ENCODE measurements at regions not wholly inside any gene's neighbourhood (a gene's known extent, or its start where the extent isn't known, plus 50 kb on each side); places are given as distances from the start of the nearest gene placed in this dataset.

DNA sequence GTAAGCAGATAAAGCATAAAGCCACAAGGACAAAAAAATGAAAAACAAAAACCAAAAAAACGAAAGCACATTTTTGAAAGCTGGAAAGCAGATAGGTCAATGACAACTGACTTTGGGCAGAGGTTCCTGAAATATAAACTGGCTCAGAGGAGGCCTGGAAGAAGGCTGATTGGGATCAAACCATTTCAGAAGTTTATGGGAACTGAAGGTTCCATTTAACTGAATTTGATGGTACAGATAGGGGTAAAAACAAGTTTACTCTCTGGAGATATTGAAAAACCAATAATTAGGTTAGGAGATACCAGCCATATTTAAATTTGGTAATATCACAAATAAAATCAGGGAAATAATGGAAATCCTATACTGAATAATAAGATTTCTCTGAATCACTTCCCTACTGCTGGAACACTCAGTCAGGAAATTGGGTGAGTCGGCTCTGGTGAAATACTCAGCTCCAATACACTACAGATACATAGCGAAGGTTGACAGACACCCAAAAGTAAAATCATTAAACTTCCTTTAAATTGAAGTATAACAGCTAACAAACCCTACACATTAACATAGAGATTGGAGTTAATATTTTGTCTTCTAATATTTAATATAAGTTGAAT lies 1584.3 kb downstream of the STIM2 start:
- H3K4me1 ChIP-seq (ENCODE audit: insufficient read depth, low read length): no peaks in the 10 kb centered on the region
- TF ChIP-seq, protein P1, sequence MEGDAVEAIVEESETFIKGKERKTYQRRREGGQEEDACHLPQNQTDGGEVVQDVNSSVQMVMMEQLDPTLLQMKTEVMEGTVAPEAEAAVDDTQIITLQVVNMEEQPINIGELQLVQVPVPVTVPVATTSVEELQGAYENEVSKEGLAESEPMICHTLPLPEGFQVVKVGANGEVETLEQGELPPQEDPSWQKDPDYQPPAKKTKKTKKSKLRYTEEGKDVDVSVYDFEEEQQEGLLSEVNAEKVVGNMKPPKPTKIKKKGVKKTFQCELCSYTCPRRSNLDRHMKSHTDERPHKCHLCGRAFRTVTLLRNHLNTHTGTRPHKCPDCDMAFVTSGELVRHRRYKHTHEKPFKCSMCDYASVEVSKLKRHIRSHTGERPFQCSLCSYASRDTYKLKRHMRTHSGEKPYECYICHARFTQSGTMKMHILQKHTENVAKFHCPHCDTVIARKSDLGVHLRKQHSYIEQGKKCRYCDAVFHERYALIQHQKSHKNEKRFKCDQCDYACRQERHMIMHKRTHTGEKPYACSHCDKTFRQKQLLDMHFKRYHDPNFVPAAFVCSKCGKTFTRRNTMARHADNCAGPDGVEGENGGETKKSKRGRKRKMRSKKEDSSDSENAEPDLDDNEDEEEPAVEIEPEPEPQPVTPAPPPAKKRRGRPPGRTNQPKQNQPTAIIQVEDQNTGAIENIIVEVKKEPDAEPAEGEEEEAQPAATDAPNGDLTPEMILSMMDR (IDR thresholded peaks at IDR 0.05; ENCODE audit: extremely low read depth, low read depth, low read length): no peak
- peaks cover 3% of the 10 kb centered on the region for H3K9me3 ChIP-seq (ENCODE audit: low read depth, low read length)
- H3K36me3 ChIP-seq (ENCODE audit: insufficient read depth, low read length): no peaks in the 10 kb centered on the region
- H3K79me2 ChIP-seq (ENCODE audit: insufficient read depth, low read length): no peaks in the 10 kb centered on the region
- H3K27me3 ChIP-seq (ENCODE audit: insufficient read depth, low read length): no peaks in the 10 kb centered on the region
- H3K27ac ChIP-seq (ENCODE audit: low read depth, low read length): no peak overlapping the region
- peak; percentile 66 for DNase-seq (ENCODE audit: insufficient read length, low spot score, missing footprints)
- no peak overlapping the region for H3K4me3 ChIP-seq (ENCODE audit: insufficient read depth, low read length)
- H2AFZ ChIP-seq (ENCODE audit: low read length): no peak overlapping the region
- no peak overlapping the region for H3K4me2 ChIP-seq (ENCODE audit: insufficient read depth, low read length)
- no peaks in the 10 kb centered on the region for H4K20me1 ChIP-seq (ENCODE audit: insufficient read depth, low read length)

DNA sequence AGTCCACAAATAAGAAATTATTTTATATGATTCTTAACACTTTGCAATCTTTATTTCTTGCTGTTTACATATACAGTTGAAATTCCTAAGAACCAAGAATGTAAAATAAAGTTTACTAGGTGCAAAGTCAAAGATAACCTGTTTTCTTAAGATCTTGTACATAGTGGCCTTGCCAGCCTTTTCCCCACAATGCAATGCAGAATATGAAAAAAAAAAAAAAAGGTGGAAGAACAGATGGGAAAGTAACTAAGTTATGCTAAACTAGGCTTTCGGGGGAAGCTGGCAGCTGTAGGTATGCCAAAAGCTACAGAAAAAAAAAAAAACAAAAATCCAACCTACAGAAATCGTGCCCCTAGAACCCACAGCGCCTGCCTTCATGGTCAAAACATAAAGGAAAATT lies 1588.4 kb downstream of the STIM2 start:
- Histone ChIP-seq H3K36me3 (ENCODE audit: insufficient read depth, low read length) (no peaks in the 10 kb centered on the region), H3K27me3 (ENCODE audit: insufficient read depth, low read length) (no peaks in the 10 kb centered on the region), H3K4me3 (ENCODE audit: insufficient read depth, low read length) (peak overlapping the region; percentile 38), H3K4me2 (ENCODE audit: insufficient read depth, low read length) (peak overlapping the region; percentile 27), H3K79me2 (ENCODE audit: insufficient read depth, low read length) (no peaks in the 10 kb centered on the region), H3K4me1 (ENCODE audit: insufficient read depth, low read length) (no peaks in the 10 kb centered on the region), H3K9me3 (ENCODE audit: low read depth, low read length) (no peaks in the 10 kb centered on the region), H3K27ac (ENCODE audit: low read depth, low read length) (no peak overlapping the region), H4K20me1 (ENCODE audit: insufficient read depth, low read length) (no peaks in the 10 kb centered on the region), H2AFZ (ENCODE audit: low read length) (peak overlapping the region; percentile 18)
- TF ChIP-seq, protein P1 (IDR thresholded peaks at IDR 0.05; ENCODE audit: extremely low read depth, low read depth, low read length): no peak
- DNase-seq (ENCODE audit: insufficient read length, low spot score, missing footprints): no peak

DNA sequence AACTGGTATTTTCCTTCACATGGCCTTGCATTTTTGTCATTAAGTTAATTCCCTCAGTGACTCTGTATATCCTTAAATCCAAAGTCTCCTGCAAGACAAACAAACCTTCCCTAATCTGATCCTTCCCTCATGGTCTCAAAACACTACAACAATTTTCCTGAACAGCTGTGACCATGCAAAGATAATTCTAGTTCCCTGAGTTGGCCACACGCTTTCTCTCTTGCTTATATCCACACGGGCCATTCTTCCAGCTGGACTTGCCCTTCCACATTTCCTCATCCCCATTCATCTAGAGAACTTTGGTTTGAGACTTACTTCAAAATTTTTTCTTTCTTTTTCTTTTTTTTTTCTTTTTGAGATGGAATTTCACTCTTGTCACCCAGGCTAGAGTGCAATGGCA lies 1590.7 kb downstream of the STIM2 start:
- H3K27me3 ChIP-seq (ENCODE audit: insufficient read depth, low read length): no peaks in the 10 kb centered on the region
- DNase-seq (ENCODE audit: insufficient read length, low spot score, missing footprints): no peak
- H3K9me3 ChIP-seq (ENCODE audit: low read depth, low read length): no peaks in the 10 kb centered on the region
- H3K4me1 ChIP-seq (ENCODE audit: insufficient read depth, low read length): no peaks in the 10 kb centered on the region
- H3K4me3 ChIP-seq (ENCODE audit: insufficient read depth, low read length): no peak overlapping the region
- TF ChIP-seq, protein P1 (IDR thresholded peaks at IDR 0.05; ENCODE audit: extremely low read depth, low read depth, low read length): no peak
- no peak overlapping the region for H3K27ac ChIP-seq (ENCODE audit: low read depth, low read length)
- H4K20me1 ChIP-seq (ENCODE audit: insufficient read depth, low read length): no peaks in the 10 kb centered on the region
- H2AFZ ChIP-seq (ENCODE audit: low read length): no peak overlapping the region
- H3K79me2 ChIP-seq (ENCODE audit: insufficient read depth, low read length): no peaks in the 10 kb centered on the region
- no peaks in the 10 kb centered on the region for H3K36me3 ChIP-seq (ENCODE audit: insufficient read depth, low read length)
- no peak overlapping the region for H3K4me2 ChIP-seq (ENCODE audit: insufficient read depth, low read length)

DNA sequence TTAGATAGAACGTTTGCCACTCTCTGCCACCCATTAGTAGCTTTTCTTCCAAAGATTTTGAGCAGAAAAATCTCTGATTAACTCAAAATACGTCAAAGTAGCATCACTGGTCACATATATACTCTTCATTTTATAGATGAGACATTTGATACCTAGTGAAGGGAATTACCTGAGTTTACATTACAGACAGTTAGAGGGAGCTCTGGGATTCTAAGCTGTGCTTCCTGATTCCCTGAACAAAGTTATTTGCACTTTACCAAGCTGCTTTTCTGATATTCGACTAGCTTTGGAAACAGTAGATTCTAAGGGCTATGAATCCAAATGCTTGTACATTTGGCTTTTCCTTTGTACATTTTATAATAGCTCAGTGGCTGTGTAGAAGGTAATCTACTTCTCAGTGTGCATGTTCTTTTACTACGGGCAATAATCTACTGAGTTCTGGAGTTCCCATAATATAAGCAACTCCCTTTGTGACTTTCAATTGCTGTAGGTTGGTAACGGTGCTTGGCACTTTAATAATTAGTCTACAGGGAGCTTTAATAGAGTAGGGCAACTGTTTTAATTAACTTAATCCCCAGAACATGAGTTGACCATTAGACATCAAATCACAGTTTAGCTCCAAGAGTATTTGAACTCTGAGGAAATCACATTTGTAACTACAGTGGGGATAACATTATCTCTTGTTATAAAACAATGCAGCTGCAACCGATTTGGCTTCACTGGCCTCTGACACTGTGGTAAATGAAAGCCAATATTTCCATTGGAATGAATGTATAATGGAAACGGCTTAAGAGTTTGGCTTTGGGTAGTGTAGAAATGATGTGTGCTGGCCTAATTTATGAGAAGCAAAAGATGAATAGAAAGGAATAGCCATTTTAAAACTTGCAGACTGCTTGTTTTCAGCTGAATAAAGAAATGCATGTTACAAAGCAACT lies 1602.4 kb downstream of the STIM2 start:
- Histone ChIP-seq H3K4me2 (ENCODE audit: insufficient read depth, low read length) (no peak overlapping the region), H3K27ac (ENCODE audit: low read depth, low read length) (no peak overlapping the region), H3K27me3 (ENCODE audit: insufficient read depth, low read length) (no peaks in the 10 kb centered on the region), H4K20me1 (ENCODE audit: insufficient read depth, low read length) (no peaks in the 10 kb centered on the region), H3K79me2 (ENCODE audit: insufficient read depth, low read length) (no peaks in the 10 kb centered on the region), H2AFZ (ENCODE audit: low read length) (peak overlapping the region; percentile 39), H3K9me3 (ENCODE audit: low read depth, low read length) (no peaks in the 10 kb centered on the region), H3K4me3 (ENCODE audit: insufficient read depth, low read length) (no peak overlapping the region), H3K36me3 (ENCODE audit: insufficient read depth, low read length) (no peaks in the 10 kb centered on the region), H3K4me1 (ENCODE audit: insufficient read depth, low read length) (no peaks in the 10 kb centered on the region)
- DNase-seq (ENCODE audit: insufficient read length, low spot score, missing footprints): no peak
- TF ChIP-seq, protein P1 (IDR thresholded peaks at IDR 0.05; ENCODE audit: extremely low read depth, low read depth, low read length): no peak
